Mucosa of rectum (tissue), 2 donors: ENCODE measurements at regions not wholly inside any gene's neighbourhood (a gene's known extent, or its start where the extent isn't known, plus 50 kb on each side); places are given as distances from the start of the nearest gene placed in this dataset.
A peak's percentile ranks its signal among the peaks of the same experiment; 100 is the strongest.

Experiments used
- H3K27ac ChIP-seq, 2 donors: one replicate each; pipeline ENCODE4 v1.7.0; 2013; ENCODE audit warnings: inconsistent platforms in 2 of 2, low read depth in 2 of 2, low read length in 2 of 2
- H3K27me3 ChIP-seq, 2 donors: one replicate each; pipeline ENCODE4 v1.7.0; 2013; ENCODE audit warnings: low read length in 2 of 2; ENCODE audit not compliant: control insufficient read depth in 2 of 2, insufficient read depth in 2 of 2
- H3K36me3 ChIP-seq, 2 donors: one replicate each; pipeline ENCODE4 v1.7.0; 2013; ENCODE audit warnings: low read length in 2 of 2; ENCODE audit not compliant: control insufficient read depth in 2 of 2, insufficient read depth in 2 of 2
- H3K4me1 ChIP-seq, 2 donors: one replicate each; pipeline ENCODE4 v1.7.0; 2013; ENCODE audit warnings: low read length in 2 of 2, mild to moderate bottlenecking in 1 of 2; ENCODE audit not compliant: control insufficient read depth in 2 of 2, insufficient read depth in 2 of 2
- H3K4me3 ChIP-seq, 2 donors: one replicate each; pipeline ENCODE4 v1.7.0; 2013; ENCODE audit warnings: low read length in 2 of 2
- H3K9ac ChIP-seq, 2 donors: one replicate each; pipeline ENCODE4 v1.7.0; 2013; ENCODE audit warnings: low read length in 2 of 2, low read depth in 1 of 2, mild to moderate bottlenecking in 1 of 2
- H3K9me3 ChIP-seq, 2 donors: one replicate each; pipeline ENCODE4 v1.7.0; 2013; ENCODE audit warnings: low read length in 2 of 2; ENCODE audit not compliant: control insufficient read depth in 2 of 2
- donor health status: healthy.
- donor health status: Normal muscosa, but diverticular disease.

DNA sequence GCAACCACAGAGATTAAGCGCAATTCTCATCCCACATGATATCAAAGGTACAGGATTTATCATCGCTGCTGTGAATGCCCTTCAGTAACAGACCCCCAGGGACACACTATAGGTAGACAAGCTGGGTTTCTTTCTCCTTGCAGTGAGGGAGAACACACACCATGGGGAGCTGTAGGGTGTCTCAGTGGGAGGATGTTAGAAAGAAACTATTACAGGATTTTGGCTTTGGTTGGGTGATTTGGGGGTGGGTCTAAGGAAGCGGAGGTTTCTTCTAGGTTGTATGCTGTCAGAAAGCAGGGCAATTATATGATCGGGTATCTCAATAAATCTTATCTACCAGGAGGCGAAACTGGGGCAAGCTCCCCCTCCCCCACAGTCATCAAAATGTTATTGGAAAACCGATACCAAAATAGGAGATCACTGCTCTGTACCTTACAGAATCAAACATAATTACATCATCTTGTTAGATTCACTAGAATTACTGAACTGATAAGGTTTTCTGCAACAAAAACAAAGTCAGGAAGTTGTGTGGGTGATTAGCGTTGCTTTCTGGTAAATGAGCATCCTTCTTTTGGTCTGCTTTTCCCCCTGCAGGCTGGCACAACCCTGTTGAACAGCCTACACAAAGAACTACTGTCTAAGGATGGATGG, 209.7 kb downstream of the TEX36 start:
- Histone ChIP-seq H3K4me1 (peaks cover 0 to 4% of the 10 kb centered on the region in 2 donors), H3K27me3 (no peaks in the 10 kb centered on the region), H3K4me3 (no peak overlapping the region), H3K27ac (no peak overlapping the region), H3K9me3 (no peaks in the 10 kb centered on the region), H3K36me3 (no peaks in the 10 kb centered on the region), H3K9ac (no peak overlapping the region)

DNA sequence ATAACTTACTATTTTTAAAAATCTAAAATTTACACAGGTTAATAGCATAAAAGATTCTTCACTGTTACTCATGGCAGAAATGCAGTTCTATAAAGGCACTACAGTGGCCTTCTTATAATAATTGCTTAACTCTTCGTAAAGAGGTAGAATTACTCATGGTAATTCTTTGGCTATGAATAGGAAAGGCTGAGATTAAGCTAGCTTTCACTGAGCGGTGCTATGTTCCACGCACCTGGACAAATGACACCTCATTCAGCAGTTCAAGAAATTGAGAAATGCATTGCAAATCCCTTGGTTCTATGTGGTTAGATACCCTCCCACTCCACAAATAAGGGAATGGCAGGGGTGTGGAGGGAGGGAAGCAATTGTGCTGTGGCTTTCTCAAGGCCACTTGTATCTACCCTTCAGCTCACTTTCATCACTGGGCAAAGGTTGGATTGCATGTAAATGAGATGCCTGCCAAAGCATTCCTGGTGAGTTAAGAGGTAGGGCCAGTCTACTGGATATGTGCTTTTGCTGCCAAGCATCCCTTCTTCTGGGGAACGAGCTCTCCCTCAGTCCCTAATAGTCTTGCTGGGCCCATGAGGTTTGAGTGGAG, 210.9 kb downstream of the TEX36 start:
- H3K9ac ChIP-seq = no peak overlapping the region
- H3K9me3 ChIP-seq = no peaks in the 10 kb centered on the region
- H3K36me3 ChIP-seq = no peaks in the 10 kb centered on the region
- no peak overlapping the region for H3K4me3 ChIP-seq
- peak overlapping the region in 1 of 2 donors; percentile 23 for H3K27ac ChIP-seq
- peaks cover 0 to 4% of the 10 kb centered on the region in 2 donors for H3K4me1 ChIP-seq
- no peaks in the 10 kb centered on the region for H3K27me3 ChIP-seq

DNA sequence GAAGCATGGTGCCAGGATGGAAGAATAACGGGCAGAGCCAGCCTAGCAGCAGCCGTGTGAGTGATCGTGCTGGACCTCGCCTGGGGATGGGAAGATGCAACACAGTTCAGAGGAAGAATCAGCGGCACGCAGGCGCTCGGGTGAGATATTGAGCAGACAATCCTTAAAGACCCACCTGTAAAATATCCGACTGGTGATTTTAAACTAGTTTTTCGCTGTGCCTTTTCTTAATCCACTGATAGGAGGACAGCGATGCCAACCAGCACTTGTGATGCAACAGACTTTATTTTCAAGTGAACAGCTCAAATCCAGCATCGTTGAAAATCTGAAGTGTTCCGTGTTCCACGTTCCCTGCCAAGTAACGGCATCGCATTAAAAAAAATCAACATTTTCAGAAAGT, 214.7 kb downstream of the TEX36 start:
- Histone ChIP-seq H3K9ac (no peak overlapping the region), H3K9me3 (no peaks in the 10 kb centered on the region), H3K4me1 (peaks cover 0 to 4% of the 10 kb centered on the region in 2 donors), H3K4me3 (no peak overlapping the region), H3K36me3 (no peaks in the 10 kb centered on the region), H3K27ac (no peak overlapping the region), H3K27me3 (no peaks in the 10 kb centered on the region)

DNA sequence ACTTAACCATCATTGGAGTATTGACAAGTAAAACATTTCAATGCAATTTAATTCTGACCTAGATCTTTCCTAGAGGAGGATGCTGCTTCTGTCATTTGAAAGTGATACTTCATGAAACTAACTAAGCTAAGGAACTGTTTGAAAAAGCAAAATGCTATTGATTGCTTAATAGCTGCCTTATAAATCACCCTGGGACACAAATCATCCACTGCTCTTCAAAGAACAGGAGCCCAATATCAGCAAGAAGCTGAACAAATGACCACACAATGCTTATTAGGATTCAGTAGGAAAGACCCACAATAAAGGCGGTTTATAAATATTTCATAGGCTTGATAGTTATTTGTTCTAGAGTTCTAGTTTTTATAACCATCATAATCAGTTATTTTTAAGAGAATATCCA, 216.3 kb downstream of the TEX36 start:
- H3K36me3 ChIP-seq = no peaks in the 10 kb centered on the region
- H3K4me3 ChIP-seq = no peak overlapping the region
- no peaks in the 10 kb centered on the region for H3K27me3 ChIP-seq
- no peak overlapping the region for H3K27ac ChIP-seq
- H3K9me3 ChIP-seq = no peaks in the 10 kb centered on the region
- H3K4me1 ChIP-seq = no peaks in the 10 kb centered on the region
- no peak overlapping the region for H3K9ac ChIP-seq

DNA sequence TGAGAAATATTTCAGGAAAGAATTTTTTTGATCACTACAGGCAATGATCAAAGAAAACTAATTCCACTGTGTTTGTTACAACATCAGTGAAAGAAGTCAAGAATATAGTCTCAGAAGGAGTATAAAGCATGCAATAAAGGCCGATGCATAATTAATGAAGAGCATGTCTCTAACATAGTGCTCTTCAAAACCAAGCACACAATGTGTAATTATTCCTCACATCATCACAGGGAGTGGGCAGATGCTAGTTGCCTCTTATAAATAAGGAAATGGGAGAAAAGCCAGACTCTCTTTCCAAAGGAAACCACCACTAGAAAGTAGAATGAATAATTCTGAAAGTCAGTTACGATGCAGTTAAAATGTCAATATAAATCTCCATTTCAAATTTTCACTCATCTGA, 220.1 kb downstream of the TEX36 start:
- Histone ChIP-seq H3K4me3 (no peak overlapping the region), H3K4me1 (no peaks in the 10 kb centered on the region), H3K9me3 (no peaks in the 10 kb centered on the region), H3K27me3 (no peaks in the 10 kb centered on the region), H3K36me3 (no peaks in the 10 kb centered on the region), H3K9ac (no peak overlapping the region), H3K27ac (no peak overlapping the region)

- no peak overlapping the region for H3K27ac ChIP-seq
- no peak overlapping the region for H3K4me3 ChIP-seq
- no peaks in the 10 kb centered on the region for H3K36me3 ChIP-seq
- H3K9me3 ChIP-seq = no peaks in the 10 kb centered on the region
- no peaks in the 10 kb centered on the region for H3K27me3 ChIP-seq
- no peak overlapping the region for H3K9ac ChIP-seq
- H3K4me1 ChIP-seq = no peaks in the 10 kb centered on the region
Observed at GRCh38 chr10:125460326-125460725, 222.6 kb downstream of the TEX36 start.

GRCh38 chr10:125457406-125457805, 225.6 kb downstream of the TEX36 start:
- Histone ChIP-seq H3K27me3 (no peaks in the 10 kb centered on the region), H3K36me3 (no peaks in the 10 kb centered on the region), H3K4me1 (no peaks in the 10 kb centered on the region), H3K9ac (no peak overlapping the region), H3K27ac (no peak overlapping the region), H3K4me3 (no peak overlapping the region), H3K9me3 (no peaks in the 10 kb centered on the region)

DNA sequence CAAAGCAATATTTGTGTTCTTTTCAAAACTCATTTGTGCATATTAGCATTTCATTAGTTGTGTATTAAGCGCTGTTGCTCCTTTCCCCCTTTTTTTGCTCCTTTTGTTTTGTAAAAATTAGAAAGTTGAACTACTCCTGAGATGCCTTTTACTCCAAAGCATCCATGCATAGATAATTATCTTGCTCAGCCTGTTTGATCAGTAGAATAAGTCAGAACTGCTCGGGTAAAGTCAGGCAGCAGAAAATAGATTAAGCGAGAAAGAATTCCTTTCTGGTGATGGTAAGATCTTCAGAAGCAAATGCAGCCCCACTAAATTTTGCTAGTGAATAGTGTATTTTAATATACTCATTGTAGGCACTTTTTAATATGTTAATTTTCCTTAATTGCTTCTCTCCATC, 227.1 kb downstream of the TEX36 start:
- H3K9me3 ChIP-seq = no peaks in the 10 kb centered on the region
- no peaks in the 10 kb centered on the region for H3K27me3 ChIP-seq
- no peak overlapping the region for H3K9ac ChIP-seq
- no peak overlapping the region for H3K27ac ChIP-seq
- no peaks in the 10 kb centered on the region for H3K4me1 ChIP-seq
- no peaks in the 10 kb centered on the region for H3K36me3 ChIP-seq
- H3K4me3 ChIP-seq = no peak overlapping the region

- no peaks in the 10 kb centered on the region for H3K4me1 ChIP-seq
- no peak overlapping the region for H3K27ac ChIP-seq
- no peak overlapping the region for H3K4me3 ChIP-seq
- no peak overlapping the region for H3K9ac ChIP-seq
- H3K9me3 ChIP-seq = no peaks in the 10 kb centered on the region
- no peaks in the 10 kb centered on the region for H3K27me3 ChIP-seq
- H3K36me3 ChIP-seq = no peaks in the 10 kb centered on the region
Observed at GRCh38 chr10:125455431-125455830, 227.5 kb downstream of the TEX36 start.

- H3K9ac ChIP-seq = no peak overlapping the region
- H3K27ac ChIP-seq = no peak overlapping the region
- H3K9me3 ChIP-seq = no peaks in the 10 kb centered on the region
- no peak overlapping the region for H3K4me3 ChIP-seq
- H3K4me1 ChIP-seq = no peaks in the 10 kb centered on the region
- H3K36me3 ChIP-seq = no peaks in the 10 kb centered on the region
- H3K27me3 ChIP-seq = no peaks in the 10 kb centered on the region
Observed at GRCh38 chr10:125451319-125451718, 231.6 kb downstream of the TEX36 start.
